ENCODE measurements at regions not wholly inside any gene's neighbourhood (a gene's known extent, or its start where the extent isn't known, plus 50 kb on each side); places are given as distances from the start of the nearest gene placed in this dataset.

- TF ChIP-seq CHD7 (IDR thresholded peaks at IDR 0.05; ENCODE audit: insufficient replicate concordance, low read length) (no peak), SAP30 (IDR thresholded peaks at IDR 0.05; ENCODE audit: insufficient read depth, insufficient replicate concordance, low read length) (no peak), CREB1 (IDR thresholded peaks at IDR 0.05) (no peak), TEAD4 (IDR thresholded peaks at IDR 0.05; ENCODE audit: low read depth, low read length) (no peak), ASH2L (IDR thresholded peaks at IDR 0.05; ENCODE audit: low read length) (no peak), MAFK (IDR thresholded peaks at IDR 0.05; ENCODE audit: low read depth, low read length) (no peak), BCL11A (IDR thresholded peaks at IDR 0.05; ENCODE audit: low read depth in 2 of 2, low read length in 2 of 2) (no peak), HDAC2 (IDR thresholded peaks at IDR 0.05; ENCODE audit: borderline replicate concordance in 1 of 2, low read depth in 2 of 2, low read length in 2 of 2) (no peak), SUZ12 (IDR thresholded peaks at IDR 0.05; ENCODE audit: low read length) (no peak), CBX5 (IDR thresholded peaks at IDR 0.05; ENCODE audit: low read depth, low read length) (no peak), SRF (IDR thresholded peaks at IDR 0.05; ENCODE audit: low read depth, low read length) (no peak)
Observed at GRCh38 chr4:163922302-163922701, 427.8 kb downstream of the TMA16 start (continued).

All from H1 (cell line).